ENCODE measurements at regions not wholly inside any gene's neighbourhood (a gene's known extent, or its start where the extent isn't known, plus 50 kb on each side); places are given as distances from the start of the nearest gene placed in this dataset.

- H3K27me3 Mint-ChIP-seq = peaks cover 4% of the 10 kb centered on the region
- no peaks in the 10 kb centered on the region for H3K36me3 Mint-ChIP-seq (ENCODE audit: low read depth)
- H3K9me3 Mint-ChIP-seq = no peaks in the 10 kb centered on the region
- no peak overlapping the region for H3K27ac Mint-ChIP-seq
- ATAC-seq (replicated peaks) = no peak
- no peaks in the 10 kb centered on the region for H3K4me1 Mint-ChIP-seq
- no peak overlapping the region for H3K4me3 Mint-ChIP-seq
Observed at GRCh38 chr2:120994301-120994995, 258.8 kb downstream of the GLI2 start.

GRCh38 chr2:120995152-120995551 is 259.5 kb downstream of the GLI2 start:
- Mint-ChIP-seq H3K9me3 (peaks cover 3% of the 10 kb centered on the region), H3K27ac (no peak overlapping the region), H3K4me3 (no peak overlapping the region), H3K4me1 (no peaks in the 10 kb centered on the region), H3K36me3 (ENCODE audit: low read depth) (no peaks in the 10 kb centered on the region), H3K27me3 (peaks cover 4% of the 10 kb centered on the region)
- ATAC-seq (replicated peaks) = no peak

- Mint-ChIP-seq H3K4me3 (no peak overlapping the region), H3K9me3 (peaks cover 5% of the 10 kb centered on the region), H3K27me3 (peaks cover 4% of the 10 kb centered on the region), H3K4me1 (no peaks in the 10 kb centered on the region), H3K36me3 (ENCODE audit: low read depth) (no peaks in the 10 kb centered on the region), H3K27ac (no peak overlapping the region)
- ATAC-seq (replicated peaks) = no peak
Observed at GRCh38 chr2:120995656-120996190, 260.1 kb downstream of the GLI2 start.

GRCh38 chr2:120999377-121000097 is 263.9 kb downstream of the GLI2 start:
- Mint-ChIP-seq H3K4me1 (no peaks in the 10 kb centered on the region), H3K4me3 (no peak overlapping the region), H3K27ac (no peak overlapping the region), H3K36me3 (ENCODE audit: low read depth) (no peaks in the 10 kb centered on the region), H3K9me3 (peaks cover 5% of the 10 kb centered on the region), H3K27me3 (no peaks in the 10 kb centered on the region)
- ATAC-seq (replicated peaks) = no peak

- Mint-ChIP-seq H3K36me3 (ENCODE audit: low read depth) (no peaks in the 10 kb centered on the region), H3K9me3 (peaks cover 5% of the 10 kb centered on the region), H3K27me3 (peaks cover 5% of the 10 kb centered on the region), H3K4me3 (no peak overlapping the region), H3K27ac (no peak overlapping the region), H3K4me1 (no peaks in the 10 kb centered on the region)
- ATAC-seq (replicated peaks) = no peak
Observed at GRCh38 chr2:121000804-121001203, 265.1 kb downstream of the GLI2 start.

- ATAC-seq (replicated peaks) = no peak
Observed at GRCh38 chr2:121001641-121002040, 266.0 kb downstream of the GLI2 start.

GRCh38 chr2:121002597-121002996 is 266.9 kb downstream of the GLI2 start:
- H3K27ac Mint-ChIP-seq = no peak overlapping the region
- H3K27me3 Mint-ChIP-seq = peaks cover 5% of the 10 kb centered on the region
- no peak overlapping the region for H3K4me3 Mint-ChIP-seq
- H3K4me1 Mint-ChIP-seq = no peaks in the 10 kb centered on the region
- H3K36me3 Mint-ChIP-seq (ENCODE audit: low read depth) = no peaks in the 10 kb centered on the region
- peaks cover 5% of the 10 kb centered on the region for H3K9me3 Mint-ChIP-seq
- ATAC-seq (replicated peaks) = no peak

More at GRCh38 chr2:121001641-121002040, 266.0 kb downstream of the GLI2 start:
- peaks cover 5% of the 10 kb centered on the region for H3K9me3 Mint-ChIP-seq
- H3K4me3 Mint-ChIP-seq = no peak overlapping the region
- H3K27me3 Mint-ChIP-seq = peaks cover 5% of the 10 kb centered on the region
- H3K36me3 Mint-ChIP-seq (ENCODE audit: low read depth) = no peaks in the 10 kb centered on the region
- H3K27ac Mint-ChIP-seq = no peak overlapping the region
- no peaks in the 10 kb centered on the region for H3K4me1 Mint-ChIP-seq

GRCh38 chr2:121003391-121003790 is 267.7 kb downstream of the GLI2 start:
- ATAC-seq (replicated peaks) = no peak
- Mint-ChIP-seq H3K27ac (no peak overlapping the region), H3K9me3 (peaks cover 5% of the 10 kb centered on the region), H3K4me1 (no peaks in the 10 kb centered on the region), H3K36me3 (ENCODE audit: low read depth) (no peaks in the 10 kb centered on the region), H3K4me3 (no peak overlapping the region), H3K27me3 (peaks cover 7% of the 10 kb centered on the region)

- Mint-ChIP-seq H3K9me3 (peaks cover 8% of the 10 kb centered on the region), H3K36me3 (ENCODE audit: low read depth) (no peaks in the 10 kb centered on the region), H3K27ac (no peak overlapping the region), H3K4me1 (no peaks in the 10 kb centered on the region), H3K27me3 (peaks cover 14% of the 10 kb centered on the region), H3K4me3 (no peak overlapping the region)
- ATAC-seq (replicated peaks) = no peak
Observed at GRCh38 chr2:121004359-121004758, 268.7 kb downstream of the GLI2 start.

- Mint-ChIP-seq H3K27me3 (peaks cover 16% of the 10 kb centered on the region), H3K4me1 (no peaks in the 10 kb centered on the region), H3K9me3 (peaks cover 7% of the 10 kb centered on the region), H3K27ac (no peak overlapping the region), H3K4me3 (no peak overlapping the region), H3K36me3 (ENCODE audit: low read depth) (no peaks in the 10 kb centered on the region)
- ATAC-seq (replicated peaks) = no peak
Observed at GRCh38 chr2:121004950-121005349, 269.3 kb downstream of the GLI2 start.

- H3K4me3 Mint-ChIP-seq = no peak overlapping the region
- no peaks in the 10 kb centered on the region for H3K4me1 Mint-ChIP-seq
- peaks cover 21% of the 10 kb centered on the region for H3K27me3 Mint-ChIP-seq
- no peak overlapping the region for H3K27ac Mint-ChIP-seq
- H3K36me3 Mint-ChIP-seq (ENCODE audit: low read depth) = no peaks in the 10 kb centered on the region
- H3K9me3 Mint-ChIP-seq = peaks cover 3% of the 10 kb centered on the region
- ATAC-seq (replicated peaks) = no peak
Observed at GRCh38 chr2:121005453-121005852, 269.8 kb downstream of the GLI2 start.

- H3K27me3 Mint-ChIP-seq = peaks cover 21% of the 10 kb centered on the region
- no peak overlapping the region for H3K4me3 Mint-ChIP-seq
- ATAC-seq (replicated peaks) = no peak
Observed at GRCh38 chr2:121006743-121007489, 271.2 kb downstream of the GLI2 start.

GRCh38 chr2:121007490-121007853 is 271.8 kb downstream of the GLI2 start:
- H3K36me3 Mint-ChIP-seq (ENCODE audit: low read depth) = no peaks in the 10 kb centered on the region
- H3K27me3 Mint-ChIP-seq = peaks cover 21% of the 10 kb centered on the region
- no peaks in the 10 kb centered on the region for H3K4me1 Mint-ChIP-seq
- no peak for ATAC-seq (replicated peaks)
- peaks cover 7% of the 10 kb centered on the region for H3K9me3 Mint-ChIP-seq
- H3K4me3 Mint-ChIP-seq = no peak overlapping the region
- no peak overlapping the region for H3K27ac Mint-ChIP-seq

More at GRCh38 chr2:121006743-121007489, 271.2 kb downstream of the GLI2 start:
- Mint-ChIP-seq H3K4me1 (no peaks in the 10 kb centered on the region), H3K36me3 (ENCODE audit: low read depth) (no peaks in the 10 kb centered on the region), H3K9me3 (peaks cover 7% of the 10 kb centered on the region), H3K27ac (no peak overlapping the region)

- H3K36me3 Mint-ChIP-seq (ENCODE audit: low read depth) = no peaks in the 10 kb centered on the region
- no peak for ATAC-seq (replicated peaks)
Observed at GRCh38 chr2:121008975-121009374, 273.3 kb downstream of the GLI2 start.

More at GRCh38 chr2:121008975-121009374, 273.3 kb downstream of the GLI2 start:
- H3K27me3 Mint-ChIP-seq = peaks cover 21% of the 10 kb centered on the region
- H3K9me3 Mint-ChIP-seq = peaks cover 7% of the 10 kb centered on the region
- no peak overlapping the region for H3K27ac Mint-ChIP-seq
- H3K4me3 Mint-ChIP-seq = no peak overlapping the region
- no peaks in the 10 kb centered on the region for H3K4me1 Mint-ChIP-seq

Measured in activated T-helper 17 cell treated with anti-CD3 and anti-CD28 coated beads, Interleukin-2, amount 50 U/mL, for 72 hours (primary cell).